ENCODE measurements at regions not wholly inside any gene's neighbourhood (a gene's known extent, or its start where the extent isn't known, plus 50 kb on each side); places are given as distances from the start of the nearest gene placed in this dataset.
"Not testable (repeated sequence)": the region's sequence is repeated elsewhere in the genome, so short reads cannot be mapped to it uniquely, and the experiment has no call there.

DNA sequence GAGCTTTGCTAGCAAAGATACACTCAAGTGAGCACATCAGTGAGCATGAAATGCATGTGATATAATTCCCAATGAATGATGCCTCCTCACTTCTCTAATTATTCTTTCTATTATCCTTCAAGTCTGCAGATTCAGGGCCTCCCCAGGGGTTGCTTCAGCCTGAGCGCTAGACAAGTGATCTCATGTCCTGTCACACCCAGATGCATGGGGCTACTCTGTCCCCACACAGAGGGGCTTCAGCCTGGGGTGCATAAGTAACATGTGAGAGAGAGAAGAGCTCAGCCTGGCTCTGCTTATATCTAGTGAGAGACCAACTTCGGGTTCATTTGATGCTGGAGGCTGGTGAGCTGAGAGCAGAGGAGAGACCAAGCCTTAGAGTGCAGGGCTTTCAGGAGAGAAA is 85.2 kb downstream of the VPREB1 start:
- in situ Hi-C loops (cut with HindIII; ENCODE audit: extremely low pct_ligation_motif_present, low pct_unique_long_range_greater_than_20kb), result loop anchor here (25.0 kb wide), 1 partner anchor 117 kb away; no protein-coding TSS in a partner anchor
- FAIRE-seq (no peak), DNase-seq (ENCODE audit: low spot score) (no peak), ATAC-seq (no peak)
- H4K20me1 ChIP-seq (ENCODE audit: insufficient read depth, low read length), result no peaks in the 10 kb centered on the region
- H3K79me2 ChIP-seq (ENCODE audit: insufficient read depth, low read length), result no peaks in the 10 kb centered on the region
- no peak overlapping the region for H2AFZ ChIP-seq (ENCODE audit: low read length)
- CTCF ChIA-PET (ENCODE audit: low intra/inter-chr PET ratio, low total read pairs), result no interaction called here
- H3K4me2 ChIP-seq (ENCODE audit: low read depth, low read length), result no peak overlapping the region
- no peaks in the 10 kb centered on the region for H3K36me3 ChIP-seq (replicated peaks in 1 of 2; ENCODE audit: control insufficient read depth in 1 of 2, insufficient read depth in 2 of 2, low read length in 2 of 2)
- H3K4me1 ChIP-seq (ENCODE audit: insufficient read depth, low read length), result no peaks in the 10 kb centered on the region
- TF ChIP-seq HOXA7 (CRISPR knock-in tag; IDR thresholded peaks at IDR 0.05) (no peak), ZNF598 (CRISPR knock-in tag; IDR thresholded peaks at IDR 0.05; ENCODE audit: borderline replicate concordance) (no peak), MBD4 (IDR thresholded peaks at IDR 0.05; ENCODE audit: borderline replicate concordance, low read length) (no peak), ZNF484 (CRISPR knock-in tag; IDR thresholded peaks at IDR 0.05; ENCODE audit: borderline replicate concordance, low read depth) (no peak), KMT2A (CRISPR knock-in tag; IDR thresholded peaks at IDR 0.05) (no peak)
- intact Hi-C loops (cut with micrococcal nuclease; ENCODE audit: unreplicated experiment), result no loop called here
- WGBS (ENCODE audit: low lambda C conversion rate), result 6% methylated on average over 2 of the region's 2 CpGs
- H3K27ac ChIP-seq (ENCODE audit: extremely low read length, insufficient read depth, low read length), result no peak overlapping the region
- POLR2A ChIA-PET, result no interaction called here
- no TSS peak for BruUV-seq (replicated peaks)
- no peaks in the 10 kb centered on the region for H3K9me3 ChIP-seq (ENCODE audit: low read length)
- no peak overlapping the region for H3K9ac ChIP-seq (ENCODE audit: insufficient read depth, low read depth, low read length)
- H3K4me3 ChIP-seq (replicated peaks in 1 of 3; ENCODE audit: insufficient read depth in 1 of 3, low read depth in 2 of 3, low read length in 3 of 3), result no peak overlapping the region
- peaks cover 0 to 12% of the 10 kb centered on the region in 2 experiments; a peak in 2 of 5 replicates for H3K27me3 ChIP-seq (ENCODE audit: control insufficient read depth in 1 of 2, insufficient read depth in 2 of 2, low read length in 2 of 2)

GRCh38 chr22:22335640-22336039 is 91.1 kb downstream of the VPREB1 start:
- H4K20me1 ChIP-seq (ENCODE audit: insufficient read depth, low read length); ATAC-seq; H3K27ac ChIP-seq (ENCODE audit: extremely low read length, insufficient read depth, low read length); H3K9ac ChIP-seq (ENCODE audit: insufficient read depth, low read depth, low read length); H3K4me2 ChIP-seq (ENCODE audit: low read depth, low read length); H3K79me2 ChIP-seq (ENCODE audit: insufficient read depth, low read length); BruUV-seq (replicated peaks); H2AFZ ChIP-seq (ENCODE audit: low read length); H3K36me3 ChIP-seq (replicated peaks in 1 of 2; ENCODE audit: control insufficient read depth in 1 of 2, insufficient read depth in 2 of 2, low read length in 2 of 2); H3K9me3 ChIP-seq (ENCODE audit: low read length); intact Hi-C loops (cut with micrococcal nuclease; ENCODE audit: unreplicated experiment); H3K4me3 ChIP-seq (replicated peaks in 1 of 3; ENCODE audit: insufficient read depth in 1 of 3, low read depth in 2 of 3, low read length in 3 of 3); H3K4me1 ChIP-seq (ENCODE audit: insufficient read depth, low read length); DNase-seq (ENCODE audit: low spot score); CTCF ChIA-PET (ENCODE audit: low intra/inter-chr PET ratio, low total read pairs); POLR2A ChIA-PET; FAIRE-seq: not testable (repeated sequence)
- whole genome bisulfite sequencing (ENCODE audit: low lambda C conversion rate), result 45% methylated on average over 5 of the region's 5 CpGs
- in situ Hi-C loops (cut with HindIII; ENCODE audit: extremely low pct_ligation_motif_present, low pct_unique_long_range_greater_than_20kb), result loop anchor here (25.0 kb wide), 1 partner anchor 123 kb away; no protein-coding TSS in a partner anchor
- peaks cover 0 to 13% of the 10 kb centered on the region in 2 experiments; a peak in 1 of 5 replicates for H3K27me3 ChIP-seq (ENCODE audit: control insufficient read depth in 1 of 2, insufficient read depth in 2 of 2, low read length in 2 of 2)

DNA sequence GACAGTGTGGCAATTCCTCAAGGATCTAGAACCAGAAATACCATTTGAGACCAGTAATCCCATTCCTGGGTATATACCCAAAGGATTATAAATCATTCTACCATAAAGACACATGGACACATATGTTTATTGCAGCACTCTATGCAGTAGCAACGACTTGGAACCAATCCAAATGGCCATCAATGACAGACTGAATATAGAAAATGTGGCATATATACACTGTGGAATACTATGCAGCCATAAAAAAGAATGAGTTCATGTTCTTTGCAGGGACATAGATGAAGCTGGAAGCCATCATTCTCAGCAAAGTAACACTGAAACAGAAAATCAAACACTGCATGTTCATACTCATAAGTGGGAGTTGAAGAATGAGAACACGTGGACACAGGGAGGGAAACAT is 91.7 kb downstream of the VPREB1 start:
- DNase-seq (ENCODE audit: low spot score); H3K27ac ChIP-seq (ENCODE audit: extremely low read length, insufficient read depth, low read length); BruUV-seq (replicated peaks); POLR2A ChIA-PET; H3K79me2 ChIP-seq (ENCODE audit: insufficient read depth, low read length); H3K9ac ChIP-seq (ENCODE audit: insufficient read depth, low read depth, low read length); H4K20me1 ChIP-seq (ENCODE audit: insufficient read depth, low read length); H3K4me2 ChIP-seq (ENCODE audit: low read depth, low read length); FAIRE-seq; H3K4me1 ChIP-seq (ENCODE audit: insufficient read depth, low read length); H3K9me3 ChIP-seq (ENCODE audit: low read length); H2AFZ ChIP-seq (ENCODE audit: low read length); intact Hi-C loops (cut with micrococcal nuclease; ENCODE audit: unreplicated experiment); ATAC-seq; H3K36me3 ChIP-seq (replicated peaks in 1 of 2; ENCODE audit: control insufficient read depth in 1 of 2, insufficient read depth in 2 of 2, low read length in 2 of 2); H3K4me3 ChIP-seq (replicated peaks in 1 of 3; ENCODE audit: insufficient read depth in 1 of 3, low read depth in 2 of 3, low read length in 3 of 3); CTCF ChIA-PET (ENCODE audit: low intra/inter-chr PET ratio, low total read pairs): not testable (repeated sequence)
- H3K27me3 ChIP-seq (ENCODE audit: control insufficient read depth in 1 of 2, insufficient read depth in 2 of 2, low read length in 2 of 2), result peaks cover 0 to 11% of the 10 kb centered on the region in 2 experiments; a peak in 1 of 5 replicates
- in situ Hi-C loops (cut with HindIII; ENCODE audit: extremely low pct_ligation_motif_present, low pct_unique_long_range_greater_than_20kb), result loop anchor here (25.0 kb wide), 1 partner anchor 124 kb away; no protein-coding TSS in a partner anchor
- WGBS (ENCODE audit: low lambda C conversion rate), result 0% methylated on average over 2 of the region's 2 CpGs

- BruUV-seq (replicated peaks); H3K27ac ChIP-seq (ENCODE audit: extremely low read length, insufficient read depth, low read length); H3K4me3 ChIP-seq (replicated peaks in 1 of 3; ENCODE audit: insufficient read depth in 1 of 3, low read depth in 2 of 3, low read length in 3 of 3); FAIRE-seq; H3K79me2 ChIP-seq (ENCODE audit: insufficient read depth, low read length); POLR2A ChIA-PET; H3K9ac ChIP-seq (ENCODE audit: insufficient read depth, low read depth, low read length); H4K20me1 ChIP-seq (ENCODE audit: insufficient read depth, low read length); intact Hi-C loops (cut with micrococcal nuclease; ENCODE audit: unreplicated experiment); ATAC-seq; H3K4me1 ChIP-seq (ENCODE audit: insufficient read depth, low read length); DNase-seq (ENCODE audit: low spot score); H3K4me2 ChIP-seq (ENCODE audit: low read depth, low read length); CTCF ChIA-PET (ENCODE audit: low intra/inter-chr PET ratio, low total read pairs); H3K36me3 ChIP-seq (replicated peaks in 1 of 2; ENCODE audit: control insufficient read depth in 1 of 2, insufficient read depth in 2 of 2, low read length in 2 of 2); H3K9me3 ChIP-seq (ENCODE audit: low read length); H2AFZ ChIP-seq (ENCODE audit: low read length): not testable (repeated sequence)
- WGBS (ENCODE audit: low lambda C conversion rate), result 4% methylated on average over 3 of the region's 3 CpGs
- in situ Hi-C loops (cut with HindIII; ENCODE audit: extremely low pct_ligation_motif_present, low pct_unique_long_range_greater_than_20kb), result loop anchor here (25.0 kb wide), 1 partner anchor 126 kb away; no protein-coding TSS in a partner anchor
- peaks cover 0 to 11% of the 10 kb centered on the region in 2 experiments; a peak in 1 of 5 replicates for H3K27me3 ChIP-seq (ENCODE audit: control insufficient read depth in 1 of 2, insufficient read depth in 2 of 2, low read length in 2 of 2)
Observed at GRCh38 chr22:22338778-22339177, 94.2 kb downstream of the VPREB1 start.

Data from HepG2 (cell line).